Omental fat pad (tissue), 3 donors: ENCODE measurements at regions not wholly inside any gene's neighbourhood (a gene's known extent, or its start where the extent isn't known, plus 50 kb on each side); places are given as distances from the start of the nearest gene placed in this dataset.
A peak's percentile ranks its signal among the peaks of the same experiment; 100 is the strongest.
"Not testable (repeated sequence)": the region's sequence is repeated elsewhere in the genome, so short reads cannot be mapped to it uniquely, and the experiment has no call there.

Experiments used
- ATAC-seq: fragments of 150-250 bp; one replicate; pipeline ENCODE4 v1.9.1; 2016; ENCODE audit warnings: mild to moderate bottlenecking, moderate library complexity; ENCODE audit not compliant: low FRiP score
- DNase-seq: peaks from one replicate; pipeline ENCODE4 v3.0.0-alpha.2; 2019; ENCODE audit warnings: low spot score
- CTCF ChIP-seq, 3 donors: fragments of 450-650 bp; IDR thresholded peaks; one replicate each; pipeline ENCODE4 v1.5.1; 2016 to 2017; ENCODE audit warnings: antibody characterized with exemption in 3 of 3, mild to moderate bottlenecking in 3 of 3, moderate library complexity in 2 of 3

DNA sequence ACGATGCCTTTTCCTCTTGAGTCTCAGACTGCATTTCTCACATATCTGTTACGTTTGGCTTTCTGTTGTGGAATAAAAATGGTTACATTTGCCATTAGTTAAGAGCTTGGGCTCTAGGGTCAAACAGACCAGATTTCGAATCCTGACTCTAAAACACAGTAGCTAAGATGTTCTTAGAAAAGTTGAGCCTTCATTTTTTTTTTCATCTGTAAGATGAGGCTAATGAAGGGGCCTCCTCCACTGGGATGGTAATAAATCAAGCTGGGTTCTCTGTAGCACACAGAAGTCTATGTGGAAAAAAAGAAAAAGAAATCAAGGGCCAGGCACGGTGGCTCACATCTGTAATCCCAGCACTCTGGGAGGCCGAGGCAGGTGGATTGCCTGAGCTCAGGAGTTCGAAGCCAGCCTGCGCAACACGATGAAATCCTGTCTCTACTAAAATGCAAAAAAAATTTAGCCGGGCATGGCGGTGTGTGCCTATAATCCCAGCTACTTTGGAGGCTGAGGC is 49.9 kb upstream of the CAPRIN1 start:
- ATAC-seq: no peak
- DNase-seq: no peak
- no peak for TF ChIP-seq CTCF (IDR thresholded peaks at IDR 0.05)

- TF ChIP-seq CTCF (IDR thresholded peaks at IDR 0.05): no peak
- ATAC-seq: no peak
- DNase-seq: no peak
Observed at GRCh38 chr11:33999393-33999792, 52.1 kb upstream of the CAPRIN1 start.

- DNase-seq (no peak), ATAC-seq (peak; percentile 26)
- no peak for TF ChIP-seq CTCF (IDR thresholded peaks at IDR 0.05)
Observed at GRCh38 chr11:33997584-33998251, 53.8 kb upstream of the CAPRIN1 start.

GRCh38 chr11:33996498-33997454 is 54.8 kb upstream of the CAPRIN1 start:
- peak in 2 of 3 donors; percentile 74 to 76 for TF ChIP-seq CTCF (IDR thresholded peaks at IDR 0.05)
- DNase-seq (peak; percentile 26), ATAC-seq (peak; percentile 96)

DNA sequence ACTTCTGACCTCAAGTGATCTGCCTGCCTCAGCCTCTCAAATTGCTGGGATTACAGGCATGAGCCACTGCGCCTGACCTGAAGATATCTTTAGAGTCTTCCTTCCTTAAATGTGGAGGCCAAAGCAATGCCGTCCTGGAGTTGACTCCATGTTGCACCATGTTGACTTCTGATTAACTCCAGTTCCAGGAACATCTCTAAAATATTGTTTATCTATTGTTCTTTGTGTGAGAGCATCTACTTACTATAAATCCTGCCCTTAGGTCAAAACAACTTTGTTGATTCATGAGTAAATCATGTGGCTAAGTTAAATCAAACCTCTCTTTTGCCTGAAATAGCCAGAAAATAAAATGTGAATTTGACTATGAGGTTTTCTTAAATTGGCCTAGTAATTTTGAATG is 56.6 kb upstream of the CAPRIN1 start:
- TF ChIP-seq CTCF (IDR thresholded peaks at IDR 0.05): no peak
- DNase-seq (no peak), ATAC-seq (no peak)

DNA sequence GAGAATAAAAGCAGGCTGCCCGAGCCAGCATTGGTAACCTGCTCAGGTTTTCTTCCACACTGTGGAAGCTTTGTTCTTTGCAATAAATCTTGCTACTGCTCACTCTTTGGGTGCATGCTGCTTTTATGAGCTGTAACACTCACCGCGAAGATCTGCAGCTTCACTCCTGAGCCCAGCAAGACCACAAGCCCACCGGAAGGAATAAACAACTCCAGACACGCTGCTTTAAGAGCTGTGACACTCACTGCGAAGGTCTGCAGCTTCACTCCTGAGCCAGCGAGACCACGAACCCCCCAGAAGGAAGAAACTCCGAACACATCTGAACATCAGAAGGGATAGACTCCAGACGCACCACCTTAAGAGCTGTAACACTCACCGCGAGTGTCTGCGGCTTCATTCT is 60.4 kb upstream of the CAPRIN1 start:
- ATAC-seq, DNase-seq: not testable (repeated sequence)

DNA sequence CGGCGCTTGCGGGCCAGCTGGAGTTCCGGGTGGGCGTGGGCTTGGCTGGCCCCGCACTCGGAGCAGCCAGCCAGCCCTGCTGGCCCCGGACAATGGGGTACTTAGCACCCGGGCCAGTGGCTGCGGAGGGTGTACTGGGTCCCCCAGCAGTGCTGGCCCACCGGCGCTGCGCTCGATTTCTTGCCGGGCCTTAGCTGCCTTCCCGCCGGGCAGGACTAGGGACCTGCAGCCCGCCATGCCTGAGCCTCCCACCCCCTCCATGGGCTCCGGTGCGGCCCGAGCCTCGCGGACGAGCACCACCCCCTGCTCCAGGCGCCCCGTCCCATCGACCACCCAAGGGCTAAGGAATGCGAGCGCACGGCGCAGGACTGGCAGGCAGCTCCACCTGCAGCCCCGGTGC is 61.4 kb upstream of the CAPRIN1 start:
- DNase-seq, ATAC-seq: not testable (repeated sequence)

DNA sequence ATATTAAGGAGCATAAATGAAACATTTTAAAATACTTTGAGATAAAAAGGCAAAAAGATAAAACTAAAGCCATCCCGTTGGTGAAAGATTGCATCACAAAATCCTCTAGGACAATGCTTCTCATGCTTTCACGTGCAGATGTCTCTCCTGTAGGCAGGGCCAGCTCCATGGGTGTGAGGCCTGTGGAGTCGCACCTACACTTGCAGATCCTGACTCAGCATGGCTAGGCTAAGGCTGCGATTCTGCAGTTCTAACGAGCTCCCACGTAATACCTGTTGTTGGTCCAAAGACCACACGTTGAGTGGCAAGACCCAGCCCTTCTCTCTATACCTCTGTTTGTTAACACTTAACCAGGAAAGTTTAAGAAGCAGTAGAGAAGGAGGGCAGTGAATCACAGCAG is 62.1 kb upstream of the CAPRIN1 start:
- no peak for DNase-seq
- no peak for TF ChIP-seq CTCF (IDR thresholded peaks at IDR 0.05)
- no peak for ATAC-seq
